ENCODE measurements at regions not wholly inside any gene's neighbourhood (a gene's known extent, or its start where the extent isn't known, plus 50 kb on each side); places are given as distances from the start of the nearest gene placed in this dataset.
A peak's percentile ranks its signal among the peaks of the same experiment; 100 is the strongest.

- DNase-seq (ENCODE audit: low spot score) (no peak), FAIRE-seq (no peak), ATAC-seq (no peak)
- no peak overlapping the region for H3K4me2 ChIP-seq (ENCODE audit: low read depth, low read length)
- no peak overlapping the region for H3K27ac ChIP-seq (ENCODE audit: extremely low read length, insufficient read depth, low read length)
- POLR2A ChIA-PET, result no interaction called here
- H3K9ac ChIP-seq (ENCODE audit: insufficient read depth, low read depth, low read length), result no peak overlapping the region
- no peaks in the 10 kb centered on the region for H3K79me2 ChIP-seq (ENCODE audit: insufficient read depth, low read length)
- H4K20me1 ChIP-seq (ENCODE audit: insufficient read depth, low read length), result no peaks in the 10 kb centered on the region
- in situ Hi-C loops (cut with HindIII; ENCODE audit: extremely low pct_ligation_motif_present, low pct_unique_long_range_greater_than_20kb), result no loop called here
- BruUV-seq (replicated peaks), result no TSS peak
- no peaks in the 10 kb centered on the region; a peak in 1 of 5 replicates for H3K27me3 ChIP-seq (ENCODE audit: control insufficient read depth in 1 of 2, insufficient read depth in 2 of 2, low read length in 2 of 2)
- CTCF ChIA-PET (ENCODE audit: low intra/inter-chr PET ratio, low total read pairs), result no interaction called here
- H3K4me1 ChIP-seq (ENCODE audit: insufficient read depth, low read length), result no peaks in the 10 kb centered on the region
- WGBS (ENCODE audit: low lambda C conversion rate), result 24% methylated on average over 4 of the region's 4 CpGs
- H2AFZ ChIP-seq (ENCODE audit: low read length), result no peak overlapping the region
- H3K36me3 ChIP-seq (replicated peaks in 1 of 2; ENCODE audit: control insufficient read depth in 1 of 2, insufficient read depth in 2 of 2, low read length in 2 of 2), result no peaks in the 10 kb centered on the region
- TF ChIP-seq SMC3 (IDR thresholded peaks at IDR 0.05; ENCODE audit: low read length) (no peak), CREB1 (IDR thresholded peaks at IDR 0.05) (peak; percentile 93), CREB1 (CRISPR knock-in tag; IDR thresholded peaks at IDR 0.05) (no peak)
- intact Hi-C loops (cut with micrococcal nuclease; ENCODE audit: unreplicated experiment), result no loop called here
- no peaks in the 10 kb centered on the region for H3K9me3 ChIP-seq (ENCODE audit: low read length)
- no peak overlapping the region for H3K4me3 ChIP-seq (replicated peaks in 1 of 3; ENCODE audit: insufficient read depth in 1 of 3, low read depth in 2 of 3, low read length in 3 of 3)
Measured at GRCh38 chr9:4423207-4423610, 67.1 kb upstream of the SLC1A1 start.

DNA sequence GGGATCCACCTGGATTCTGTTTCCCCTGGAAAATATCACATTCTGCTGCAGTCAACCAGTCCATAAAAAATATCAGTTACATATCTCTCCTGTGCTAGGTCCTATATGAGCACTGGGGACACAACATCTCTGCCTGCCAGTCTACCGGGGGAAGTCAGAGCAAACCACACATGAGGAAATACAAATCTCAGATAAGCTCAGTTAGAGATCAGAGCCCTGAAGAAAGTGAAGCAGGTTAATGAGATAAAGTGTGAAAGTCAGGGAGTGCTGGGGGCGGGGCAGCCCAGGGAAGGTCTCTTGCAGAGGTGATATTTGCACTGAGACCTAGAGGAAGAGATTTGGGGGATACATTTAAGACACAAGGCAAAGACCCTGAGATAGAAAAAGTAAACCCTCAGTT, 67.8 kb upstream of the SLC1A1 start:
- BruUV-seq (replicated peaks), result no TSS peak
- FAIRE-seq (no peak), ATAC-seq (no peak), DNase-seq (ENCODE audit: low spot score) (no peak)
- H3K4me3 ChIP-seq (replicated peaks in 1 of 3; ENCODE audit: insufficient read depth in 1 of 3, low read depth in 2 of 3, low read length in 3 of 3), result no peak overlapping the region
- H3K4me2 ChIP-seq (ENCODE audit: low read depth, low read length), result no peak overlapping the region
- no peak overlapping the region for H3K9ac ChIP-seq (ENCODE audit: insufficient read depth, low read depth, low read length)
- H4K20me1 ChIP-seq (ENCODE audit: insufficient read depth, low read length), result no peaks in the 10 kb centered on the region
- H3K79me2 ChIP-seq (ENCODE audit: insufficient read depth, low read length), result no peaks in the 10 kb centered on the region
- TF ChIP-seq, protein P1, sequence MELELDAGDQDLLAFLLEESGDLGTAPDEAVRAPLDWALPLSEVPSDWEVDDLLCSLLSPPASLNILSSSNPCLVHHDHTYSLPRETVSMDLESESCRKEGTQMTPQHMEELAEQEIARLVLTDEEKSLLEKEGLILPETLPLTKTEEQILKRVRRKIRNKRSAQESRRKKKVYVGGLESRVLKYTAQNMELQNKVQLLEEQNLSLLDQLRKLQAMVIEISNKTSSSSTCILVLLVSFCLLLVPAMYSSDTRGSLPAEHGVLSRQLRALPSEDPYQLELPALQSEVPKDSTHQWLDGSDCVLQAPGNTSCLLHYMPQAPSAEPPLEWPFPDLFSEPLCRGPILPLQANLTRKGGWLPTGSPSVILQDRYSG (CRISPR knock-in tag; IDR thresholded peaks at IDR 0.05), result no peak
- TF ChIP-seq ZNF850 (CRISPR knock-in tag; conservative IDR thresholded peaks at IDR 0.05) (no peak), PAWR (CRISPR knock-in tag; IDR thresholded peaks at IDR 0.05; ENCODE audit: borderline replicate concordance) (no peak), ZFP36L2 (CRISPR knock-in tag; IDR thresholded peaks at IDR 0.05) (no peak), ZNF589 (CRISPR knock-in tag; conservative IDR thresholded peaks at IDR 0.05) (no peak), RERE (CRISPR knock-in tag; IDR thresholded peaks at IDR 0.05; ENCODE audit: low read depth) (no peak)
- TF ChIP-seq, protein P2, sequence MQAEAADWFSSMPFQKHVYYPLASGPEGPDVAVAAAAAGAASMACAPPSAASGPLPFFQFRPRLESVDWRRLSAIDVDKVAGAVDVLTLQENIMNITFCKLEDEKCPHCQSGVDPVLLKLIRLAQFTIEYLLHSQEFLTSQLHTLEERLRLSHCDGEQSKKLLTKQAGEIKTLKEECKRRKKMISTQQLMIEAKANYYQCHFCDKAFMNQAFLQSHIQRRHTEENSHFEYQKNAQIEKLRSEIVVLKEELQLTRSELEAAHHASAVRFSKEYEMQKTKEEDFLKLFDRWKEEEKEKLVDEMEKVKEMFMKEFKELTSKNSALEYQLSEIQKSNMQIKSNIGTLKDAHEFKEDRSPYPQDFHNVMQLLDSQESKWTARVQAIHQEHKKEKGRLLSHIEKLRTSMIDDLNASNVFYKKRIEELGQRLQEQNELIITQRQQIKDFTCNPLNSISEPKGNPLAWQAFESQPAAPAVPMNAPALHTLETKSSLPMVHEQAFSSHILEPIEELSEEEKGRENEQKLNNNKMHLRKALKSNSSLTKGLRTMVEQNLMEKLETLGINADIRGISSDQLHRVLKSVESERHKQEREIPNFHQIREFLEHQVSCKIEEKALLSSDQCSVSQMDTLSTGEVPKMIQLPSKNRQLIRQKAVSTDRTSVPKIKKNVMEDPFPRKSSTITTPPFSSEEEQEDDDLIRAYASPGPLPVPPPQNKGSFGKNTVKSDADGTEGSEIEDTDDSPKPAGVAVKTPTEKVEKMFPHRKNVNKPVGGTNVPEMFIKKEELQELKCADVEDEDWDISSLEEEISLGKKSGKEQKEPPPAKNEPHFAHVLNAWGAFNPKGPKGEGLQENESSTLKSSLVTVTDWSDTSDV (CRISPR knock-in tag; IDR thresholded peaks at IDR 0.05), result no peak
- no peaks in the 10 kb centered on the region for H3K9me3 ChIP-seq (ENCODE audit: low read length)
- 7% methylated on average over 2 of the region's 2 CpGs for WGBS (ENCODE audit: low lambda C conversion rate)
- H3K36me3 ChIP-seq (replicated peaks in 1 of 2; ENCODE audit: control insufficient read depth in 1 of 2, insufficient read depth in 2 of 2, low read length in 2 of 2), result no peaks in the 10 kb centered on the region
- CTCF ChIA-PET (ENCODE audit: low intra/inter-chr PET ratio, low total read pairs), result no interaction called here
- no peaks in the 10 kb centered on the region; a peak in 1 of 5 replicates for H3K27me3 ChIP-seq (ENCODE audit: control insufficient read depth in 1 of 2, insufficient read depth in 2 of 2, low read length in 2 of 2)
- H3K4me1 ChIP-seq (ENCODE audit: insufficient read depth, low read length), result no peaks in the 10 kb centered on the region
- POLR2A ChIA-PET, result no interaction called here
- H3K27ac ChIP-seq (ENCODE audit: extremely low read length, insufficient read depth, low read length), result no peak overlapping the region
- intact Hi-C loops (cut with micrococcal nuclease; ENCODE audit: unreplicated experiment) (no loop called here), in situ Hi-C loops (cut with HindIII; ENCODE audit: extremely low pct_ligation_motif_present, low pct_unique_long_range_greater_than_20kb) (no loop called here)
- H2AFZ ChIP-seq (ENCODE audit: low read length), result no peak overlapping the region

Measured in HepG2 (cell line).